Mucosa of descending colon (tissue), 3 donors: ENCODE measurements at regions not wholly inside any gene's neighbourhood (a gene's known extent, or its start where the extent isn't known, plus 50 kb on each side); places are given as distances from the start of the nearest gene placed in this dataset.

ENCODE experiments used
- ATAC-seq: fragments of 200-7000 bp; cut with Tn5 transposase; one replicate; pipeline ENCODE4 v1.9.1; 2020; ENCODE audit warnings: mild to moderate bottlenecking, moderate library complexity
- DNase-seq, 3 donors: peaks; one replicate each; pipeline ENCODE4 v3.0.0-alpha.2; 2020
- H3K36me3 ChIP-seq: fragments of 200-600 bp; one replicate; pipeline ENCODE4 v1.8.0; 2021; ENCODE audit warnings: low read depth, mild to moderate bottlenecking
- H3K4me1 ChIP-seq: fragments of 200-600 bp; one replicate; pipeline ENCODE4 v1.8.0; 2021; ENCODE audit warnings: low read depth, mild to moderate bottlenecking
- H3K4me3 ChIP-seq: fragments of 200-600 bp; one replicate; pipeline ENCODE4 v1.8.0; 2021; ENCODE audit warnings: mild to moderate bottlenecking
- H3K9me3 ChIP-seq: fragments of 200-600 bp; one replicate; pipeline ENCODE4 v1.8.0; 2021; ENCODE audit warnings: mild to moderate bottlenecking
- intact Hi-C, 2 donors: fragments of 100-400 bp; cut with DNase I in 1 of 2; cut with micrococcal nuclease in 1 of 2; formaldehyde crosslinking; loops; one replicate each; pipeline versions ENCODE4 v1.11.0 to v1.11.1; 2022; cut with DNase I, micrococcal nuclease
- TF ChIP-seq, protein P1 (sequence below): fragments of 200-600 bp; IDR thresholded peaks from one replicate; pipeline ENCODE4 v1.8.0; 2022; ENCODE audit warnings: antibody characterized with exemption, mild to moderate bottlenecking
- donor health status: DM: no; HTN: no; CAD: no; lungs with moderate emphysema.
- donor health status: DM: no; HTN: no; CAD: no.
- donor health status: DM: no; HTN: yes; CAD: no.

DNA sequence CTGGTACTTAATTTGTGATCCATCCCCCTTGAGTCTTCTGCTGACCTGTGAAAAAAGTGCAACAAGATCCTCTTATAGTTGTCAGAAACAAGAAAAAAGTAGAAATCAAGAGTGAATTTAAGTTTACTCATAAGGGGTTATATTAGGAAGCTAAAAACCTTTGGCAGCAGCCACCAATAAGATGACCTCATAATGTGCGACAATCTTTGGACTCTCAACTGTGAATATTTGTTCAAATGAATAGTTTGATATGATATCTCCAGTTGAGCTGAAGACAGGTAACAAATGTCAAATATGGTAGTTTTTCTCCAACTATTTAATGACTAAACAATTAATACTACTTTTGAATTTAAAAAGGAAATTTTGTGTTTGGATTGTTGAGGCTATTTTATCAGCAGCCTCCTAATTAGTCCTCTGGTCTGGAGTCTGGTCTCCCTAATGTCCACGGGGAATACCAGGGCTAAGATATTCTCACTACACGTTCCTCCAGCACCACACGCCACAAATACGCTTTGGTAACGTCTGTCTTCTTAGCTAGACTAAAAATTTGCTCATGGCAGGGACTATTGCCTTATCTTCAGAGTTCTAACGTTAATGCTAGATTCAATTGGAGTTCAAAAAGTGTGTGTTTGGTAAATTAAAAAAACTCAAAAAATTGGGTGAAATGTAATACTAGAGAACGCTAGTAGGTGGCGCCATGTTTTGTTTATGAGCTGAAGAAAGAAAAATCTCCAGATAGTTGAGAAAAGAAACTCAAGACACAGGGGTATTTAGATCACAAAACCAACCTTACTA, 51.0 kb upstream of the PDX1 start:
- TF ChIP-seq, protein P1, sequence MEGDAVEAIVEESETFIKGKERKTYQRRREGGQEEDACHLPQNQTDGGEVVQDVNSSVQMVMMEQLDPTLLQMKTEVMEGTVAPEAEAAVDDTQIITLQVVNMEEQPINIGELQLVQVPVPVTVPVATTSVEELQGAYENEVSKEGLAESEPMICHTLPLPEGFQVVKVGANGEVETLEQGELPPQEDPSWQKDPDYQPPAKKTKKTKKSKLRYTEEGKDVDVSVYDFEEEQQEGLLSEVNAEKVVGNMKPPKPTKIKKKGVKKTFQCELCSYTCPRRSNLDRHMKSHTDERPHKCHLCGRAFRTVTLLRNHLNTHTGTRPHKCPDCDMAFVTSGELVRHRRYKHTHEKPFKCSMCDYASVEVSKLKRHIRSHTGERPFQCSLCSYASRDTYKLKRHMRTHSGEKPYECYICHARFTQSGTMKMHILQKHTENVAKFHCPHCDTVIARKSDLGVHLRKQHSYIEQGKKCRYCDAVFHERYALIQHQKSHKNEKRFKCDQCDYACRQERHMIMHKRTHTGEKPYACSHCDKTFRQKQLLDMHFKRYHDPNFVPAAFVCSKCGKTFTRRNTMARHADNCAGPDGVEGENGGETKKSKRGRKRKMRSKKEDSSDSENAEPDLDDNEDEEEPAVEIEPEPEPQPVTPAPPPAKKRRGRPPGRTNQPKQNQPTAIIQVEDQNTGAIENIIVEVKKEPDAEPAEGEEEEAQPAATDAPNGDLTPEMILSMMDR, result peak; percentile 16
- no peak for ATAC-seq
- intact Hi-C loops, result no loop called here
- no peaks in the 10 kb centered on the region for H3K4me1 ChIP-seq
- no peaks in the 10 kb centered on the region for H3K36me3 ChIP-seq
- H3K4me3 ChIP-seq, result no peak overlapping the region
- no peaks in the 10 kb centered on the region for H3K9me3 ChIP-seq
- peak in 1 of 3 donors; percentile 20 for DNase-seq

DNA sequence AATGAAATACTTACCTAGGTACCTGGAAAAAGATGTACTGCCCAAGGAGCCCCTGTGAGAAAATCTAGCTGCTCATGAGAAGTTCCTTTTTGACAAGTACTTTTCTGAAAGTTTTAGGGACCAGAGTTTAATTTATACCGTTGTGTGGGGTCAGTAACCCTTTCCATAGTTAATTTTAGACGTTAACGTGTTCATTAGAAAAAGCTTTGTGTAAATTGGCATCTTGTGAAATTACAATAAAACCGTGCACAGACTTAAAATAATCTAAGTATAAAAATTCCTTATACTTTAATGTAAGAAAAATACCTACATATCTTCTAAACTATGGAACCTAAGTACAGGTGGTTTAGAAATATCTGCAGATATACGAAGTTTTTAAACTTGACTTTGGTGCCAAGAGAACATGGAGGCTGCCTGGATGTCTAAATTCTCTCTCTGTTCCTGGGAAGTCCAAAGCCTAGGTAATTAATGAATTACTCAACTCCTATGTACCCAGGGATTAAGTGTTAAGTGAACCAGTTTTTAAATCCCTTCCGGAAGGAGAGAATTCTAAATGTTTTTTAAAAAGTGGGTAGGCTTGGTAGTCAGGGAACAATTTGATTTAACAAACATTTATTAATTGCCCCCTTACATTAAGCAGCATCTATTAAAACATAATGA, 50.2 kb upstream of the PDX1 start:
- no peaks in the 10 kb centered on the region for H3K9me3 ChIP-seq
- no peaks in the 10 kb centered on the region for H3K4me1 ChIP-seq
- TF ChIP-seq, protein P1, result no peak
- ATAC-seq, result no peak
- no peak overlapping the region for H3K4me3 ChIP-seq
- no peak for DNase-seq
- no peaks in the 10 kb centered on the region for H3K36me3 ChIP-seq
- intact Hi-C loops, result no loop called here
